ENCODE measurements at regions not wholly inside any gene's neighbourhood (a gene's known extent, or its start where the extent isn't known, plus 50 kb on each side); places are given as distances from the start of the nearest gene placed in this dataset.

DNA sequence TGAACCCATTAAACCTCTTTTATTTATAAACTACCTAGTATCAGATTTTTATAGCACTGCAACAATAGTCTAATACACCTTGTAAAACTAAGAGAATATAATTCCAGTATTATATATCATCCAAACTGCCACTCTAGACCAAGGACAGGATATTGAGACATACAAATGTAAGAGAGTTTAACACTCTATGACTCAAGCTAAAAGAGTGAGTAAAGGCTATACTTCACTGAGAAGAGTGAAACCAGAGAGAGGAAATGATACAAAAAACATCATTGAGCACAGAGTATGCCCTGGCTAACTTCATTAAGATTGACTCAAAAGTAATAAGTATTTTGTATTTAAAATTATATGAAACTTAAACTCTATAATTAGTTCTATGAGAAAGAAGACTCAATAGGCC, 1951.9 kb upstream of the SEL1L start:
- TF ChIP-seq POLR2A (IDR thresholded peaks at IDR 0.05; ENCODE audit: low read depth, low read length), result no peak
- TF ChIP-seq TAF1 (IDR thresholded peaks at IDR 0.05; ENCODE audit: borderline replicate concordance, low read depth, low read length), result no peak
- no peak for TF ChIP-seq POLR2AphosphoS5 (IDR thresholded peaks at IDR 0.05; ENCODE audit: low read depth, low read length)
